ENCODE measurements at regions not wholly inside any gene's neighbourhood (a gene's known extent, or its start where the extent isn't known, plus 50 kb on each side); places are given as distances from the start of the nearest gene placed in this dataset.
"Not testable (repeated sequence)": the region's sequence is repeated elsewhere in the genome, so short reads cannot be mapped to it uniquely, and the experiment has no call there.

- FAIRE-seq; H3K4me3 ChIP-seq (ENCODE audit: extremely low read depth in 1 of 4, insufficient read depth in 2 of 4, low read depth in 3 of 4, low read length in 4 of 4); H2BK15ac ChIP-seq (ENCODE audit: low read length); H3K9ac ChIP-seq (replicated peaks in 1 of 4; ENCODE audit: extremely low read depth in 1 of 4, low read depth in 3 of 4, low read length in 3 of 4); H4K8ac ChIP-seq (ENCODE audit: extremely low read depth, insufficient read depth, low read length); H3K27me3 ChIP-seq (replicated peaks in 1 of 4; ENCODE audit: control insufficient read depth in 3 of 4, extremely low read depth in 1 of 4, insufficient read depth in 3 of 4, low read length in 3 of 4); H3K36me3 ChIP-seq (ENCODE audit: control insufficient read depth in 2 of 4, insufficient read depth in 4 of 4, low read length in 3 of 4); H2BK120ac ChIP-seq (replicated peaks; ENCODE audit: low read depth, low read length); H3K9me3 ChIP-seq (ENCODE audit: insufficient read depth in 2 of 2, low read depth in 1 of 2, low read length in 1 of 2); H3K79me1 ChIP-seq (ENCODE audit: low read depth, low read length); CTCF ChIA-PET (ENCODE audit: partially characterized antibody); H3K4me1 ChIP-seq (replicated peaks in 1 of 4; ENCODE audit: control insufficient read depth in 3 of 4, insufficient read depth in 4 of 4, low read length in 3 of 4); H4K5ac ChIP-seq (ENCODE audit: insufficient read length, low read depth, low read length); H3K18ac ChIP-seq (ENCODE audit: extremely low read depth, low read length); H3K4me2 ChIP-seq (ENCODE audit: insufficient read depth in 1 of 2, low read depth in 2 of 2, low read length in 2 of 2); H3K27ac ChIP-seq (ENCODE audit: low read depth, low read length); H3K23me2 ChIP-seq (ENCODE audit: low read depth, low read length); H2AK5ac ChIP-seq (ENCODE audit: low read depth, low read length); H2BK5ac ChIP-seq (ENCODE audit: low read depth, low read length); H2AFZ ChIP-seq (ENCODE audit: low read length); H4K91ac ChIP-seq (replicated peaks; ENCODE audit: insufficient read length, low read length); H2BK12ac ChIP-seq (ENCODE audit: low read depth, low read length); POLR2A ChIA-PET (ENCODE audit: partially characterized antibody); H4K20me1 ChIP-seq (replicated peaks in 1 of 2; ENCODE audit: control insufficient read depth in 1 of 2, insufficient read depth in 2 of 2, low read length in 2 of 2); H3K79me2 ChIP-seq (ENCODE audit: control insufficient read depth in 1 of 2, insufficient read depth in 2 of 2, low read length in 2 of 2); H3K56ac ChIP-seq (replicated peaks; ENCODE audit: insufficient read length, low read depth, low read length); DNase-seq (ENCODE audit: low read depth in 1 of 2, low spot score in 2 of 2); H2BK20ac ChIP-seq (ENCODE audit: low read length); H3K23ac ChIP-seq (ENCODE audit: insufficient read length); H3K14ac ChIP-seq (ENCODE audit: insufficient read length); H3K4ac ChIP-seq (replicated peaks; ENCODE audit: insufficient read length, low read depth, low read length): not testable (repeated sequence)
- 94% methylated on average over 6 of the region's 11 CpGs; no CpG with 5 or more reads in 1 of the 2 experiments for whole genome bisulfite sequencing, 2 experiments (ENCODE audit: extremely low coverage in 1 of 2, insufficient coverage in 1 of 2, insufficient read length in 1 of 2, insufficient replicate concordance in 2 of 2, low coverage in 1 of 2, low lambda C conversion rate in 2 of 2, missing lambda C conversion rate in 1 of 2)
Measured at GRCh38 chr2:111605798-111606197, 278.2 kb downstream of the ANAPC1 start.

GRCh38 chr2:111606632-111607031, 277.4 kb downstream of the ANAPC1 start:
- no CpG with 5 or more reads among the region's 1 CpG for WGBS, 2 experiments (ENCODE audit: extremely low coverage in 1 of 2, insufficient coverage in 1 of 2, insufficient read length in 1 of 2, insufficient replicate concordance in 2 of 2, low coverage in 1 of 2, low lambda C conversion rate in 2 of 2, missing lambda C conversion rate in 1 of 2)

More at GRCh38 chr2:111606632-111607031, 277.4 kb downstream of the ANAPC1 start:
- H3K4me3 ChIP-seq (ENCODE audit: extremely low read depth in 1 of 4, insufficient read depth in 2 of 4, low read depth in 3 of 4, low read length in 4 of 4); H2BK5ac ChIP-seq (ENCODE audit: low read depth, low read length); H2BK12ac ChIP-seq (ENCODE audit: low read depth, low read length); H3K36me3 ChIP-seq (ENCODE audit: control insufficient read depth in 2 of 4, insufficient read depth in 4 of 4, low read length in 3 of 4); H4K91ac ChIP-seq (replicated peaks; ENCODE audit: insufficient read length, low read length); H4K5ac ChIP-seq (ENCODE audit: insufficient read length, low read depth, low read length); H3K79me1 ChIP-seq (ENCODE audit: low read depth, low read length); H3K18ac ChIP-seq (ENCODE audit: extremely low read depth, low read length); H3K27ac ChIP-seq (ENCODE audit: low read depth, low read length); H3K4me2 ChIP-seq (ENCODE audit: insufficient read depth in 1 of 2, low read depth in 2 of 2, low read length in 2 of 2); H2BK120ac ChIP-seq (replicated peaks; ENCODE audit: low read depth, low read length); POLR2A ChIA-PET (ENCODE audit: partially characterized antibody); DNase-seq (ENCODE audit: low read depth in 1 of 2, low spot score in 2 of 2); H3K79me2 ChIP-seq (ENCODE audit: control insufficient read depth in 1 of 2, insufficient read depth in 2 of 2, low read length in 2 of 2); H2BK20ac ChIP-seq (ENCODE audit: low read length); CTCF ChIA-PET (ENCODE audit: partially characterized antibody); FAIRE-seq; H3K27me3 ChIP-seq (replicated peaks in 1 of 4; ENCODE audit: control insufficient read depth in 3 of 4, extremely low read depth in 1 of 4, insufficient read depth in 3 of 4, low read length in 3 of 4); H3K4ac ChIP-seq (replicated peaks; ENCODE audit: insufficient read length, low read depth, low read length); H3K9ac ChIP-seq (replicated peaks in 1 of 4; ENCODE audit: extremely low read depth in 1 of 4, low read depth in 3 of 4, low read length in 3 of 4); H3K9me3 ChIP-seq (ENCODE audit: insufficient read depth in 2 of 2, low read depth in 1 of 2, low read length in 1 of 2); H3K4me1 ChIP-seq (replicated peaks in 1 of 4; ENCODE audit: control insufficient read depth in 3 of 4, insufficient read depth in 4 of 4, low read length in 3 of 4); H3K14ac ChIP-seq (ENCODE audit: insufficient read length); H4K20me1 ChIP-seq (replicated peaks in 1 of 2; ENCODE audit: control insufficient read depth in 1 of 2, insufficient read depth in 2 of 2, low read length in 2 of 2); H3K23ac ChIP-seq (ENCODE audit: insufficient read length); H3K56ac ChIP-seq (replicated peaks; ENCODE audit: insufficient read length, low read depth, low read length); H2AFZ ChIP-seq (ENCODE audit: low read length); H2AK5ac ChIP-seq (ENCODE audit: low read depth, low read length); H3K23me2 ChIP-seq (ENCODE audit: low read depth, low read length); H4K8ac ChIP-seq (ENCODE audit: extremely low read depth, insufficient read depth, low read length); H2BK15ac ChIP-seq (ENCODE audit: low read length): not testable (repeated sequence)

Measured in H1 (cell line).